DND-41 (cell line): ENCODE measurements at regions not wholly inside any gene's neighbourhood (a gene's known extent, or its start where the extent isn't known, plus 50 kb on each side); places are given as distances from the start of the nearest gene placed in this dataset.

Source experiments
- ATAC-seq: fragments of 200-7000 bp; cut with Tn5 transposase; 3 replicates; pipeline ENCODE4 v1.9.1; 2021; ENCODE audit warnings: low read depth; ENCODE audit not compliant: insufficient read depth
- DNase-seq: peaks from one replicate; pipeline ENCODE4 v3.0.0-alpha.2; 2020
- H2AFZ ChIP-seq: 2 replicates; pipeline ENCODE4 v1.6.0; 2012; ENCODE audit warnings: low read depth, low read length
- H3K27ac ChIP-seq: 2 replicates; pipeline ENCODE4 v1.5.1; 2012; ENCODE audit warnings: low read length, inconsistent platforms
- H3K27me3 ChIP-seq: fragments of 200-600 bp; sonication (generic); 2 replicates; pipeline ENCODE4 v1.6.0; 2012; ENCODE audit warnings: low read length, mild to moderate bottlenecking, inconsistent platforms; ENCODE audit not compliant: insufficient read depth, poor library complexity
- H3K36me3 ChIP-seq: 2 replicates; pipeline ENCODE4 v1.5.1; 2012; ENCODE audit warnings: low read length, inconsistent platforms; ENCODE audit not compliant: insufficient read depth
- H3K4me1 ChIP-seq: 2 replicates; pipeline ENCODE4 v1.5.1; 2012; ENCODE audit warnings: mild to moderate bottlenecking, low read length; ENCODE audit not compliant: insufficient read depth
- H3K4me2 ChIP-seq: 2 replicates; pipeline ENCODE4 v1.6.0; 2012; ENCODE audit warnings: mild to moderate bottlenecking, moderate library complexity, low read length, inconsistent platforms; ENCODE audit not compliant: insufficient read depth
- H3K4me3 ChIP-seq, 2 experiments: fragments of 200-600 bp in 1 of 2; shearing (Covaris generic) in 1 of 2; 2 replicates each; pipeline ENCODE4 v1.5.1; 2012 to 2016; ENCODE audit warnings: inconsistent platforms in 2 of 2, low read length in 2 of 2, mild to moderate bottlenecking in 2 of 2, low read depth in 1 of 2, moderate library complexity in 1 of 2
- H3K79me2 ChIP-seq: 2 replicates; pipeline ENCODE4 v1.6.0; 2012; ENCODE audit warnings: low read length, inconsistent platforms; ENCODE audit not compliant: insufficient read depth
- H3K9ac ChIP-seq: 2 replicates; pipeline ENCODE4 v1.6.0; 2012; ENCODE audit warnings: low read depth, mild to moderate bottlenecking, inconsistent platforms, low read length, moderate library complexity
- H3K9me3 ChIP-seq: 2 replicates; pipeline ENCODE4 v1.5.1; 2012; ENCODE audit warnings: low read length, moderate library complexity, mild to moderate bottlenecking, inconsistent platforms; ENCODE audit not compliant: insufficient read depth, severe bottlenecking
- H4K20me1 ChIP-seq: 2 replicates; pipeline ENCODE4 v1.6.0; 2012; ENCODE audit warnings: low read length; ENCODE audit not compliant: insufficient read depth
- EZH2 ChIP-seq: IDR thresholded peaks from 3 replicates; pipeline ENCODE4 v1.6.1; 2012; ENCODE audit warnings: borderline replicate concordance, low read depth, mild to moderate bottlenecking, moderate library complexity, low read length, inconsistent platforms; ENCODE audit not compliant: severe bottlenecking
- TF ChIP-seq, protein P1 (sequence below): IDR thresholded peaks from 2 replicates; pipeline ENCODE4 v1.5.1; 2012; ENCODE audit warnings: borderline replicate concordance, low read length, moderate library complexity, mild to moderate bottlenecking; ENCODE audit not compliant: poor library complexity, severe bottlenecking; ENCODE audit errors: extremely low read depth

DNA sequence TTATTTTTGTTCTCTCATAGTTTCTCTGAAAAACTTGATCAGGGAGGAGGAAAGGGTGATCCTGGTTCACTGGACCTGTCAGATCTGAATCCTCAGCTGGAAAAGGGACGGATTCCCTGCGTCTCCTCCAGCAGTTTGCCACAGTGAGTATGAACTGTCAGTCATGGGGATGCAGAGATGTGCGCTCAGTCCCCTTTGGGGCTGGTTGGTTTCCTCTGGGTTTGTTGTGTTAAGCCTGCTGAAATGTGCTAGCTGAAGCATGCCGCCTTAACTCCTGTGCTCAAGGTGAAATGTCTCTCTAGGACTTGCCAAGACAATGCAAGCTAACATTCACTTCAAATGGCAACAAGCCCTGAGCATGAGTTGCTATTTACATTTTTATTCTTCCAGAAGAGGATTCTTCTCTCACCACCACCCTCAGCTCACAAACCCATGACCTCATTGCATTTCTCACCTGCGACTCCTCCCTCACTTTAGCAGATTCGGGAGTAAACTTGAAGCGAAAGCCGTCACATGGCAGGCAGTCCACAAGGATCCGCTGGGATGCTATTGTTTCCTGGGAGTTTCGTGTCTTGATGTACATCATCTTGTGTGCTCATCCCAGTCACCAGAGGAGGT lies 192.9 kb upstream of the FZD8 start:
- no peak overlapping the region for H3K4me2 ChIP-seq
- H3K36me3 ChIP-seq = no peaks in the 10 kb centered on the region

DNA sequence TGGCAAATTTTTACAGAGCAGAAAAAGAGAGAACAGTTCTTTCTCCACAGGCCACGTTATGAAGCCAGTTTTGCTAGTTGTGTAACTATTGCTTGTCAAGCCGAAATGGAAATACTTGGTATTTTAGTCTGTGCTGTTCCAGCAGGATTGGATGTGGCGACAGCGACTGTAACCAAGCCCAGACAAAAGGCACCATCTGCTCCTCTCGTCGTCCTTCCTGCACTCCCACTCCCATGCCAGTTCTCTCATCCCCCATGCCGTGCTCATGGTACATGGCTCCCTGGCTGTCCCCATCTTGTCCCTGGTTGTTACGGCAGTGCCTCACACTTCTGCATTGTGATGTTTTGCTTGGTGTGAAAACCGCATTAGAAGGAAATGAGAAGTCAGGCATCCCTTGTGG lies 185.7 kb upstream of the FZD8 start:
- DNase-seq (no peak), ATAC-seq (no peak)
- H3K4me3 ChIP-seq = no peak overlapping the region
- no peak overlapping the region for H3K9ac ChIP-seq
- no peaks in the 10 kb centered on the region for H3K79me2 ChIP-seq
- no peak overlapping the region for H3K27ac ChIP-seq
- H3K36me3 ChIP-seq = no peaks in the 10 kb centered on the region
- H3K27me3 ChIP-seq = no peaks in the 10 kb centered on the region
- TF ChIP-seq, protein P1, sequence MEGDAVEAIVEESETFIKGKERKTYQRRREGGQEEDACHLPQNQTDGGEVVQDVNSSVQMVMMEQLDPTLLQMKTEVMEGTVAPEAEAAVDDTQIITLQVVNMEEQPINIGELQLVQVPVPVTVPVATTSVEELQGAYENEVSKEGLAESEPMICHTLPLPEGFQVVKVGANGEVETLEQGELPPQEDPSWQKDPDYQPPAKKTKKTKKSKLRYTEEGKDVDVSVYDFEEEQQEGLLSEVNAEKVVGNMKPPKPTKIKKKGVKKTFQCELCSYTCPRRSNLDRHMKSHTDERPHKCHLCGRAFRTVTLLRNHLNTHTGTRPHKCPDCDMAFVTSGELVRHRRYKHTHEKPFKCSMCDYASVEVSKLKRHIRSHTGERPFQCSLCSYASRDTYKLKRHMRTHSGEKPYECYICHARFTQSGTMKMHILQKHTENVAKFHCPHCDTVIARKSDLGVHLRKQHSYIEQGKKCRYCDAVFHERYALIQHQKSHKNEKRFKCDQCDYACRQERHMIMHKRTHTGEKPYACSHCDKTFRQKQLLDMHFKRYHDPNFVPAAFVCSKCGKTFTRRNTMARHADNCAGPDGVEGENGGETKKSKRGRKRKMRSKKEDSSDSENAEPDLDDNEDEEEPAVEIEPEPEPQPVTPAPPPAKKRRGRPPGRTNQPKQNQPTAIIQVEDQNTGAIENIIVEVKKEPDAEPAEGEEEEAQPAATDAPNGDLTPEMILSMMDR = no peak
- TF ChIP-seq EZH2 = no peak
- H2AFZ ChIP-seq = no peak overlapping the region
- no peaks in the 10 kb centered on the region for H3K9me3 ChIP-seq
- no peaks in the 10 kb centered on the region for H3K4me1 ChIP-seq
- no peaks in the 10 kb centered on the region for H4K20me1 ChIP-seq
- no peak overlapping the region for H3K4me2 ChIP-seq

More for the DNA sequence above, 192.9 kb upstream of the FZD8 start:
- no peak overlapping the region for H2AFZ ChIP-seq
- no peaks in the 10 kb centered on the region for H3K4me1 ChIP-seq
- H3K4me3 ChIP-seq = no peak overlapping the region
- no peaks in the 10 kb centered on the region for H3K27me3 ChIP-seq
- H3K27ac ChIP-seq = no peak overlapping the region
- DNase-seq = no peak
- ATAC-seq = no peak
- no peaks in the 10 kb centered on the region for H3K9me3 ChIP-seq
- H3K79me2 ChIP-seq = no peaks in the 10 kb centered on the region
- no peak overlapping the region for H3K9ac ChIP-seq
- no peaks in the 10 kb centered on the region for H4K20me1 ChIP-seq
- TF ChIP-seq EZH2 = no peak
- TF ChIP-seq, protein P1 = no peak

DNA sequence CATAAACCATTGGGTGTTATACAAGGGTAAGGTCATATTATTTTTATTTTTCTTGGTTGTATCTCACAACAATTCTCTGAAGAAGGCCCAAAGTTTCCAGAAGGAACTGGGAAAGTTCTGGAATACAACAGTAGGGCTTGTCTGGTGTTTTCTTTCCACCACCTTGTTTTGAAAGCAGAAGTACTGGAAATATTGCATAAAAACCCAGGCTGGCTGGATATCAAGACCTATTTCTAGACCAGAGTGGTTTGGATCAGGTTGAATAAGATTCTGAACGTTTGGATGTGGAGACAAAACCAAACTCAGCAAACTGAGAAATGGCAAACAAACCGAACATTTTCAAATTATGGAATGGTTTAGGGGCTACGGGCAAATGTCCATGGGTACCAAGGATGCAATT lies 182.6 kb upstream of the FZD8 start:
- Histone ChIP-seq H3K4me2 (no peak overlapping the region), H3K9me3 (no peaks in the 10 kb centered on the region), H3K79me2 (no peaks in the 10 kb centered on the region), H3K36me3 (no peaks in the 10 kb centered on the region), H3K9ac (no peak overlapping the region), H4K20me1 (no peaks in the 10 kb centered on the region), H2AFZ (no peak overlapping the region), H3K27me3 (no peaks in the 10 kb centered on the region), H3K4me1 (no peaks in the 10 kb centered on the region), H3K4me3 (no peak overlapping the region), H3K27ac (no peak overlapping the region)
- no peak for TF ChIP-seq EZH2
- TF ChIP-seq, protein P1 = no peak
- no peak for DNase-seq
- ATAC-seq = no peak

DNA sequence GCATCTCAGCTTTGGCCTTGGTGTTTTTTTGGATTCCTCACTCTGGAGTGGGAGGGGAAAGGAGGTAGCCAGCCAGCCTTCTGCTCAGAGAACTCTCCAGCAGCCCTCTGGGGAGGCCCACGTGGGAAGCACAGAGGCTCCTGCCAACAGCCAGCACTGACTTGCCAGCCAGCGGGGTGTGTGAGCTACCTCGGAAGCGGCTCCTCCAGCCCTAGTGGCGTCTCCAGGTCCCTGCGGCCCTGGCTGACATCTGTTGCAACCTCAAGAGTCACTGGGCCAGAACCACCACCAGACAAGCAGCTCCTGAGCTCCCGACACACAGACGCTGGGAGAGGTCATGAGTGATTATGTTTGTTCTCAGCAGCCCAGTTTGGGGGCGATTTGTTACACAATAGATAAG lies 180.2 kb upstream of the FZD8 start:
- ATAC-seq (no peak), DNase-seq (no peak)
- no peaks in the 10 kb centered on the region for H3K4me1 ChIP-seq
- no peak for TF ChIP-seq EZH2
- TF ChIP-seq, protein P1 = no peak
- H4K20me1 ChIP-seq = no peaks in the 10 kb centered on the region
- H3K79me2 ChIP-seq = no peaks in the 10 kb centered on the region
- H2AFZ ChIP-seq = no peak overlapping the region
- H3K4me2 ChIP-seq = no peak overlapping the region
- H3K4me3 ChIP-seq = no peak overlapping the region
- H3K36me3 ChIP-seq = no peaks in the 10 kb centered on the region
- H3K27me3 ChIP-seq = no peaks in the 10 kb centered on the region
- H3K9me3 ChIP-seq = no peaks in the 10 kb centered on the region
- no peak overlapping the region for H3K9ac ChIP-seq
- H3K27ac ChIP-seq = no peak overlapping the region
